PC-9 (cell line): ENCODE measurements at regions not wholly inside any gene's neighbourhood (a gene's known extent, or its start where the extent isn't known, plus 50 kb on each side); places are given as distances from the start of the nearest gene placed in this dataset.

Experiments used
- CTCF ChIP-seq: fragments of 200-600 bp; sonication (generic); conservative IDR thresholded peaks from 2 replicates; pipeline ENCODE4 v1.6.1; 2017; ENCODE audit warnings: mixed run types, antibody characterized with exemption, mild to moderate bottlenecking, moderate library complexity
- EZH2 ChIP-seq: fragments of 200-600 bp; sonication (generic); IDR thresholded peaks from 2 replicates; pipeline ENCODE4 v1.8.0; 2017; ENCODE audit warnings: antibody characterized with exemption, low read depth

GRCh38 chr7:67803789-67804188, 807.2 kb downstream of the TYW1 start:
- TF ChIP-seq CTCF (no peak), EZH2 (no peak)
